ENCODE measurements at regions not wholly inside any gene's neighbourhood (a gene's known extent, or its start where the extent isn't known, plus 50 kb on each side); places are given as distances from the start of the nearest gene placed in this dataset.

- Histone ChIP-seq H3K9me3 (ENCODE audit: insufficient read depth in 2 of 2, low read depth in 1 of 2, low read length in 1 of 2) (peaks cover 63 to 91% of the 10 kb centered on the region in 2 experiments), H2BK120ac (replicated peaks; ENCODE audit: low read depth, low read length) (no peak overlapping the region), H3K27ac (ENCODE audit: low read depth, low read length) (no peak overlapping the region), H3K79me2 (ENCODE audit: control insufficient read depth in 1 of 2, insufficient read depth in 2 of 2, low read length in 2 of 2) (no peaks in the 10 kb centered on the region), H2BK12ac (ENCODE audit: low read depth, low read length) (no peak overlapping the region), H3K9ac (replicated peaks in 1 of 4; ENCODE audit: extremely low read depth in 1 of 4, low read depth in 3 of 4, low read length in 3 of 4) (no peak overlapping the region), H3K18ac (ENCODE audit: extremely low read depth, low read length) (no peak overlapping the region), H3K79me1 (ENCODE audit: low read depth, low read length) (no peaks in the 10 kb centered on the region), H3K4me3 (ENCODE audit: extremely low read depth in 1 of 4, insufficient read depth in 2 of 4, low read depth in 3 of 4, low read length in 4 of 4) (no peak overlapping the region), H3K23me2 (ENCODE audit: low read depth, low read length) (no peaks in the 10 kb centered on the region), H3K27me3 (replicated peaks in 1 of 4; ENCODE audit: control insufficient read depth in 3 of 4, extremely low read depth in 1 of 4, insufficient read depth in 3 of 4, low read length in 3 of 4) (no peaks in the 10 kb centered on the region; a peak in 2 of 7 replicates), H4K8ac (ENCODE audit: extremely low read depth, insufficient read depth, low read length) (no peak overlapping the region), H2BK5ac (ENCODE audit: low read depth, low read length) (no peak overlapping the region), H3K14ac (ENCODE audit: insufficient read length) (no peak overlapping the region), H3K56ac (replicated peaks; ENCODE audit: insufficient read length, low read depth, low read length) (no peak overlapping the region), H2BK15ac (ENCODE audit: low read length) (no peak overlapping the region), H4K91ac (replicated peaks; ENCODE audit: insufficient read length, low read length) (no peak overlapping the region), H4K20me1 (replicated peaks in 1 of 2; ENCODE audit: control insufficient read depth in 1 of 2, insufficient read depth in 2 of 2, low read length in 2 of 2) (no peaks in the 10 kb centered on the region), H3K36me3 (ENCODE audit: control insufficient read depth in 2 of 4, insufficient read depth in 4 of 4, low read length in 3 of 4) (no peaks in the 10 kb centered on the region), H3K4me2 (ENCODE audit: insufficient read depth in 1 of 2, low read depth in 2 of 2, low read length in 2 of 2) (no peak overlapping the region), H3K23ac (ENCODE audit: insufficient read length) (no peak overlapping the region), H2AK5ac (ENCODE audit: low read depth, low read length) (no peak overlapping the region), H3K4ac (replicated peaks; ENCODE audit: insufficient read length, low read depth, low read length) (no peak overlapping the region), H4K5ac (ENCODE audit: insufficient read length, low read depth, low read length) (no peak overlapping the region), H3K4me1 (replicated peaks in 1 of 4; ENCODE audit: control insufficient read depth in 3 of 4, insufficient read depth in 4 of 4, low read length in 3 of 4) (no peaks in the 10 kb centered on the region; a peak in 1 of 7 replicates), H2AFZ (ENCODE audit: low read length) (no peak overlapping the region), H2BK20ac (ENCODE audit: low read length) (no peak overlapping the region)
- FAIRE-seq (no peak), DNase-seq (ENCODE audit: low read depth in 1 of 2, low spot score in 2 of 2) (no peak)
- ChIA-PET CTCF (ENCODE audit: partially characterized antibody) (no interaction called here), POLR2A (ENCODE audit: partially characterized antibody) (no interaction called here)
- 70% methylated on average over 4 of the region's 4 CpGs; no CpG with 5 or more reads in 1 of the 2 experiments for WGBS, 2 experiments (ENCODE audit: extremely low coverage in 1 of 2, insufficient coverage in 1 of 2, insufficient read length in 1 of 2, insufficient replicate concordance in 2 of 2, low coverage in 1 of 2, low lambda C conversion rate in 2 of 2, missing lambda C conversion rate in 1 of 2)
- TF ChIP-seq RFX5 (IDR thresholded peaks at IDR 0.05; ENCODE audit: borderline replicate concordance, low read depth, low read length) (no peak), ZNF274 (IDR thresholded peaks at IDR 0.05; ENCODE audit: borderline replicate concordance, extremely low read depth, low read length) (no peak), EZH2 (IDR thresholded peaks at IDR 0.05; ENCODE audit: low read depth, low read length, severe bottlenecking) (no peak), SUZ12 (IDR thresholded peaks at IDR 0.05; ENCODE audit: low read length) (no peak), SP4 (IDR thresholded peaks at IDR 0.05; ENCODE audit: low read length) (no peak), SIX5 (IDR thresholded peaks at IDR 0.05; ENCODE audit: low read depth, low read length) (no peak), GTF2F1 (IDR thresholded peaks at IDR 0.05; ENCODE audit: borderline replicate concordance, low read depth, low read length) (no peak), ATF3 (IDR thresholded peaks at IDR 0.05; ENCODE audit: insufficient read depth, low read depth, low read length) (no peak), CBX5 (IDR thresholded peaks at IDR 0.05; ENCODE audit: low read depth, low read length) (no peak), HDAC6 (IDR thresholded peaks at IDR 0.05; ENCODE audit: low read depth, low read length) (no peak), HDAC2 (IDR thresholded peaks at IDR 0.05; ENCODE audit: borderline replicate concordance in 1 of 2, low read depth in 2 of 2, low read length in 2 of 2) (no peak), E2F6 (IDR thresholded peaks at IDR 0.05) (no peak), JUN (IDR thresholded peaks at IDR 0.05; ENCODE audit: low read depth, low read length) (no peak), KDM5A (IDR thresholded peaks at IDR 0.05; ENCODE audit: low read length) (no peak)
These were observed 135.8 kb upstream of the PEG3 start for GRCh38 chr19:56976300-56976699.
